ENCODE measurements at regions not wholly inside any gene's neighbourhood (a gene's known extent, or its start where the extent isn't known, plus 50 kb on each side); places are given as distances from the start of the nearest gene placed in this dataset.

GRCh38 chr16:6593799-6594198, 738.8 kb upstream of the RBFOX1 start:
- DNase-seq (ENCODE audit: low spot score): no peak

GRCh38 chr16:6576606-6577005, 756.0 kb upstream of the RBFOX1 start:
- no peak for DNase-seq (ENCODE audit: low spot score)

DNA sequence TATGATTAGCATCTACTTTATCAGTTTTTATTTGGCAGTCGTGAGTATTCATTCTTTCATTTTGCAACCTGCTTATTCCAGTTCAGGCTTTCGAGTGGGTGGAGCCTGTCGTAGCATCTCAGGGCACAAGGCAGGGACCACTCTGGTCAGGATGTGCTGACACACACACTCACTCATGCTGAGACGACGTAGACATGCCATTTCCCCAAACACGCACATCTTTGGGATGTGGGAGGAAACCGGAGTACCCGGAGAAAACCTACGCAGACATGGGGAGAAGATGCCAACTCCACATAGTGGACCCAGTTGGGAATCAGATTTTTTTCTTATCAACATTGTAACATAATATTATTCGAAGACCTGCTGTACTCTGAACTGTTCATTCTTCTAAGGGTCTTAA, 756.5 kb upstream of the RBFOX1 start:
- DNase-seq (ENCODE audit: low spot score): no peak

GRCh38 chr16:6574146-6574545, 758.5 kb upstream of the RBFOX1 start:
- DNase-seq (ENCODE audit: low spot score): no peak

- DNase-seq (ENCODE audit: low spot score): peak; percentile 41
Measured at GRCh38 chr16:6573577-6573976, 759.1 kb upstream of the RBFOX1 start.

DNA sequence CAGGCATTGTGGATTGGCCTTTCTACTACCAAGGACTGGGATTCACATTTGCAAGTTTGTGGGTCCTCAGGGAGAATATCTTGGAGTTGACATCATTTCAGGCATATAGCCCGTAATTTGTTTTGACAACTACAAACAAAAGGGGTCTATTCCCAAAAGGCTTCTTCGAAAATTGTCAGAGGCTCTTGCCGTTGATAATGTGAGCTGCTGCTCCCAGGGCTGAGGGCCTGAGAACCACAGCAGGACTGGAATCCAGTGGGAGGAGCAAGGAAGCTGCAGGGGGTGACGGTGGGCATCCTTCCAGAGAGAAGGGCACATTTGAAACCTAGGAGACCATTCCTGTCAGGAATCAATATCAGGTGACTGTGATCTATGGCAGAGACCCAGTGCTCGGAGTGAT, 761.6 kb upstream of the RBFOX1 start:
- DNase-seq (ENCODE audit: low spot score): no peak

- DNase-seq (ENCODE audit: low spot score): no peak
Measured at GRCh38 chr16:6570530-6570929, 762.1 kb upstream of the RBFOX1 start.

- DNase-seq (ENCODE audit: low spot score): no peak
Measured at GRCh38 chr16:6562986-6563385, 769.7 kb upstream of the RBFOX1 start.

GRCh38 chr16:6560306-6561100, 772.1 kb upstream of the RBFOX1 start:
- DNase-seq (ENCODE audit: low spot score): no peak

GRCh38 chr16:6558661-6559060, 774.0 kb upstream of the RBFOX1 start:
- no peak for DNase-seq (ENCODE audit: low spot score)

DNA sequence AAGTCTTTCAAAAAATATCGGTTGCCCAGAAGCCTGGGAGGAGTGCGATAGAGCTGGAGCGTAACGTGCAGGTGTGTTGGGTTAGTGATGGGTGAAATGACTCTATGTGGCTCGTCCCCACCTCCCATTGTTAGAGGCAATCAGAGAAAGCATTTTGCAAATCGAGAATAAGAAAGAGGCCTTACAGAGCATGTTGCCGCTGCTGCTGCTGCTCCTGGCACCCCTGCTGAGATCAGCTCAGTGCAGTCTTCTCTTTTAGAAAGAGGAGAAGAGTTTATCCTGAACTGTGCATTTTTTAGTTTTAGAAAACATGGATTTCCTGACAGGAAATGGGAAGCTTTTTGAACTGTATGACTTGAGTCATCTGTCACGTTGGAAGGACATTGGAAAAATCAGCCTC, 774.5 kb upstream of the RBFOX1 start:
- DNase-seq (ENCODE audit: low spot score): no peak

DNA sequence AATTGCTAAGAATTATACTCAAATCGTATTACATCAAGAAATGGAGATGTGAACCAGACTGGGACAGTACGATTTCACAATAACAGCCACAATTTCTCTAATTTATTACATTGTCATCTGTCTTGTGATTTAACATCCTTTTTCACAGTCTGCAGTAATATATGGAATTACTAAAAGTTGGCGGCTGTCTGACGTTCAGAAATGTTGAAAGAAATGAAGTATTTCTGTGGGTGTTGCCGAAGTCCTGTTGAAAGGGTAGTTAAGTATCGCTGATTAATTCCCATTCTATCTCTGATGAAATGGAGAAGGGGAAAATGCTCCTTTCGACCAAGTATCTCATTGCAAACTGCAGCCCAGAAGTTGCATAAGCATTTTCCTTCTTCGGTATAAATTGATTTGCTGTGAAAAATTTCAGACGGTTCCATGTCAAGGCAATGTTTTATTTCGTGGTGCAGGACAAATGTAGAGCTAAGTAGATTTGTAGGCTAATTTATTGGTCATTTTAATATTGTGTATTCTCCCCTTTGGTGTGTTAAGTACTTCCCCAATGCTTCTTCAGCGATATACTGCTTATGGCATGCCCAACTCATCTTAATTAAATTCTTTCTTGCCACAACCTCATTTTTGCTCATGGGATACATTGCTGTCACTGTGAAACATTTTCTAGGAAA, 775.2 kb upstream of the RBFOX1 start:
- no peak for DNase-seq (ENCODE audit: low spot score)

GRCh38 chr16:6549415-6549814, 783.2 kb upstream of the RBFOX1 start:
- DNase-seq (ENCODE audit: low spot score): no peak

DNA sequence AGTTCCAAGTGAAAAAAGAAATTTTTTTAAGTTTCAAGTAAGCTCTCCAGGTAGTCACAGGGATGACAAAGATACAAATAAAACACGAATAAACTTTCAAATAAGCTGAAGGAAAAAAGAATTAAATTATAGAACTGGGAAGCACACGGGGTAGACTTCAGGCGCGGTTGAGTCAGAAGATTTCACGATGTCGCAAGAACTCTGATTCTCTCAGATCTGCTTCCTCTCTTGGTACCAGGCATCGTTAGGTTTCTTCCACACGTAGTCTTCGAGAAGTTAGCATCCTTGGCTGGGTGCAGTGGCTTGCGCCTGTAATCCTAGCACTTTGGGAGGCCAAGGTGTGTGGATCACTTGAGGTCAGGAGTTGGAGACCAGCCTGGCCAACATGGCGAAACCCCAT, 784.1 kb upstream of the RBFOX1 start:
- no peak for DNase-seq (ENCODE audit: low spot score)

GRCh38 chr16:6547131-6547530, 785.5 kb upstream of the RBFOX1 start:
- no peak for DNase-seq (ENCODE audit: low spot score)

DNA sequence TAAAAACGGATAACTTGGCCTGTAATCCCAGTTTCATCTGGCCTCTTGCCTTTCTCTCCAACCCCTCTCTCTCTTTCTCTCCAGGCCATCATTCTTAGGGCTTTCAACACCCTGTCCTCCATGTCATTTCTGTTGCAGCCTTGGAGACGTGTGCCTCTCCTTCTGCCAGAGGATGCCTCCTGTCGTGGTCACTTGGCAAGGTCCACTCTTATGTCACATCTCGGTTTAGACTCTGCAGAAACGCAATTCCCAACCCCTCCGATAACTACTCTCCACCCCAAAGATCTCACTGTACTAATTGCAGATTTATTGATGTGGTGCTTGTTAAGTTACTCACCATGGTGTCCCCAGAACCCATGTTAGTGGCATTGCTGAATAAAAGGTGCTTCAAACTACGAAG, 787.3 kb upstream of the RBFOX1 start:
- no peak for DNase-seq (ENCODE audit: low spot score)

GRCh38 chr16:6541267-6541666, 791.4 kb upstream of the RBFOX1 start:
- DNase-seq (ENCODE audit: low spot score): no peak

- no peak for DNase-seq (ENCODE audit: low spot score)
Measured at GRCh38 chr16:6536411-6536810, 796.2 kb upstream of the RBFOX1 start.

GRCh38 chr16:6531067-6531466, 801.6 kb upstream of the RBFOX1 start:
- DNase-seq (ENCODE audit: low spot score): no peak

- no peak for DNase-seq (ENCODE audit: low spot score)
Measured at GRCh38 chr16:6528217-6528616, 804.4 kb upstream of the RBFOX1 start.

DNA sequence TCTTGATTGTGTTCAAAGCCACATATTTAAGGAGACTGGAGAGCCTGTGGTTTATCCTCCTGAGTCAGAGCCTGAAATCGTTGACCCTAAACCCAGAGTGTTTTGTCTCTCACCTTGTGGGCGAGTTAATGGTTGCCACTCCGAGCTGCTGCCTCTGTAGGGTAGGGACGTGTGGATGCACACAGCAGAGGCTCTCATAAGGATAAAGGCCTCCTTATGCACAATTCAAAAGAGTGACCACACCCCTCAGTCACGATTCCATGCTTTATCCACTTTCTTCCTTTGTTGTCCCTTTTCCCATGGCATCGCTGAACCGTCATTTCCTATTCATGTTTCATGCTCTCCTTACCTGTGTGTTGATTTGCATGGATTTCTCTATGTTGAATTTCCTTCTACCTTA, 805.0 kb upstream of the RBFOX1 start:
- DNase-seq (ENCODE audit: low spot score): no peak

GRCh38 chr16:6524501-6524900, 808.1 kb upstream of the RBFOX1 start:
- no peak for DNase-seq (ENCODE audit: low spot score)

- DNase-seq (ENCODE audit: low spot score): no peak
Measured at GRCh38 chr16:6517020-6517720, 815.5 kb upstream of the RBFOX1 start.

Measured in ureter (tissue), 1 donor.